Kidney (tissue), 13 donors: ENCODE measurements at regions not wholly inside any gene's neighbourhood (a gene's known extent, or its start where the extent isn't known, plus 50 kb on each side); places are given as distances from the start of the nearest gene placed in this dataset.
"Not testable (repeated sequence)": the region's sequence is repeated elsewhere in the genome, so short reads cannot be mapped to it uniquely, and the experiment has no call there.

Source experiments
- DNase-seq, 5 donors: peaks; one replicate each; pipeline ENCODE4 v3.0.0-alpha.2; 2013 to 2020
- FAIRE-seq: peaks from 2 replicates; lab custom pipeline; 2012; peaks lifted over from hg19 to GRCh38; lab: Jason Lieb, UNC
- H3K27ac ChIP-seq, 2 donors: one replicate each; pipeline ENCODE4 v1.7.0; 2013; ENCODE audit warnings: low read depth in 2 of 2, low read length in 2 of 2, inconsistent platforms in 1 of 2
- H3K27me3 ChIP-seq: one replicate; pipeline ENCODE4 v1.7.1; 2013; ENCODE audit warnings: low read length, inconsistent platforms; ENCODE audit not compliant: control insufficient read depth, insufficient read depth
- H3K36me3 ChIP-seq, 3 donors: one replicate each; pipeline versions ENCODE4 v1.7.0 to v1.7.1; 2013; ENCODE audit warnings: low read length in 3 of 3, control low read depth in 1 of 3, inconsistent platforms in 1 of 3; ENCODE audit not compliant: insufficient read depth in 3 of 3, control insufficient read depth in 2 of 3
- H3K4me1 ChIP-seq, 3 donors: one replicate each; pipeline versions ENCODE4 v1.7.0 to v1.7.1; 2013; ENCODE audit warnings: low read length in 3 of 3, inconsistent platforms in 1 of 3, low read depth in 1 of 3; ENCODE audit not compliant: control insufficient read depth in 2 of 3, insufficient read depth in 2 of 3
- H3K4me3 ChIP-seq, 3 donors: one replicate each; pipeline versions ENCODE4 v1.7.0 to v1.8.1; 2013; ENCODE audit warnings: low read length in 3 of 3, control low read depth in 1 of 3, inconsistent platforms in 1 of 3
- H3K9ac ChIP-seq, 3 donors: one replicate each; pipeline versions ENCODE4 v1.7.0 to v1.7.1; 2013; ENCODE audit warnings: low read length in 3 of 3, control low read depth in 1 of 3, inconsistent platforms in 1 of 3
- H3K9me3 ChIP-seq, 3 donors: one replicate each; pipeline versions ENCODE4 v1.7.0 to v1.7.1; 2013; ENCODE audit warnings: low read length in 3 of 3, control low read depth in 1 of 3, inconsistent platforms in 1 of 3; ENCODE audit not compliant: control insufficient read depth in 2 of 3, insufficient read depth in 1 of 3
- intact Hi-C: fragments of 100-400 bp; cut with DNase I; formaldehyde crosslinking; loops from one replicate; pipeline ENCODE4 v1.11.1; 2022
- TF ChIP-seq, protein P1 (sequence below): IDR thresholded peaks from 3 replicates; pipeline ENCODE4 v1.5.1; 2012; ENCODE audit warnings: mild to moderate bottlenecking, moderate library complexity, borderline replicate concordance; ENCODE audit not compliant: insufficient read depth; ENCODE audit errors: extremely low read depth
- donor health status: control.
- donor health status: control.
- donor health status: control.
- donor health status: control.
- donor health status: control.
- donor health status: DM: yes; HTN: yes; CAD: no.
- donor health status: Normal renal cell carcinoma (clear cell type).

DNA sequence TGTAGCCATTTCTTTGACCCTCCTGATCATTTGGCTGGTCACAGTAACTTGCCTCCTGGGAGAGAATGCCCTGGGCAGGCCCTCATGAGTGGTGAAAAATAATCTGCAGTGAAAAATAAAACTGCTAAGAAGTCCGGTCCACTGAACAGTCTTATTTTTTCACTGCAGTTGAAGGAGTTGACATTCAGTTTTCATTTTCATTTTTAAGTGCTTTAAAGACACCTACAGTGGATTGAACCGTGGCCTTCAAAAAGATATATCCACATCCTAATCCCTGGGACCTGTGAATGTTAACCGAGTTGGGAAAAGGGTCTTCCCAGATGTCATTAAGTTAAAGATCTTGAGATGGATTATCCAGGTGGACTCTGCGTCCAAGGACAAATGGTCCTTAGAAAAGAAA is 153.6 kb upstream of the GRK3 start:
- Histone ChIP-seq H3K4me1 (peaks cover 0 to 2% (median 0%) of the 10 kb centered on the region in 3 donors), H3K9me3 (peaks cover 0 to 3% (median 0%) of the 10 kb centered on the region in 3 donors), H3K27me3 (no peaks in the 10 kb centered on the region), H3K9ac (no peak overlapping the region), H3K4me3 (no peak overlapping the region), H3K27ac (no peak overlapping the region), H3K36me3 (no peaks in the 10 kb centered on the region)
- no peak for DNase-seq
- TF ChIP-seq, protein P1, sequence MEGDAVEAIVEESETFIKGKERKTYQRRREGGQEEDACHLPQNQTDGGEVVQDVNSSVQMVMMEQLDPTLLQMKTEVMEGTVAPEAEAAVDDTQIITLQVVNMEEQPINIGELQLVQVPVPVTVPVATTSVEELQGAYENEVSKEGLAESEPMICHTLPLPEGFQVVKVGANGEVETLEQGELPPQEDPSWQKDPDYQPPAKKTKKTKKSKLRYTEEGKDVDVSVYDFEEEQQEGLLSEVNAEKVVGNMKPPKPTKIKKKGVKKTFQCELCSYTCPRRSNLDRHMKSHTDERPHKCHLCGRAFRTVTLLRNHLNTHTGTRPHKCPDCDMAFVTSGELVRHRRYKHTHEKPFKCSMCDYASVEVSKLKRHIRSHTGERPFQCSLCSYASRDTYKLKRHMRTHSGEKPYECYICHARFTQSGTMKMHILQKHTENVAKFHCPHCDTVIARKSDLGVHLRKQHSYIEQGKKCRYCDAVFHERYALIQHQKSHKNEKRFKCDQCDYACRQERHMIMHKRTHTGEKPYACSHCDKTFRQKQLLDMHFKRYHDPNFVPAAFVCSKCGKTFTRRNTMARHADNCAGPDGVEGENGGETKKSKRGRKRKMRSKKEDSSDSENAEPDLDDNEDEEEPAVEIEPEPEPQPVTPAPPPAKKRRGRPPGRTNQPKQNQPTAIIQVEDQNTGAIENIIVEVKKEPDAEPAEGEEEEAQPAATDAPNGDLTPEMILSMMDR = no peak
- no peak for FAIRE-seq
- intact Hi-C loops = no loop called here

- Histone ChIP-seq H3K4me1 (no peaks in the 10 kb centered on the region), H3K36me3 (no peaks in the 10 kb centered on the region), H3K9ac (no peak overlapping the region), H3K27me3 (no peaks in the 10 kb centered on the region), H3K27ac (no peak overlapping the region), H3K4me3 (no peak overlapping the region), H3K9me3 (peaks cover 0 to 3% (median 0%) of the 10 kb centered on the region in 3 donors)
- intact Hi-C loops = no loop called here
- FAIRE-seq (no peak), DNase-seq (no peak)
- TF ChIP-seq, protein P1 = no peak
These were observed 150.9 kb upstream of the GRK3 start for GRCh38 chr22:25413620-25414019.

- H3K36me3 ChIP-seq, FAIRE-seq, intact Hi-C loops: not testable (repeated sequence)
These were observed 148.7 kb upstream of the GRK3 start for GRCh38 chr22:25415731-25416130.

GRCh38 chr22:25417826-25418225 is 146.6 kb upstream of the GRK3 start:
- FAIRE-seq, H3K4me1 ChIP-seq, H3K9ac ChIP-seq, H3K27ac ChIP-seq, DNase-seq, H3K36me3 ChIP-seq, H3K9me3 ChIP-seq, intact Hi-C loops, H3K4me3 ChIP-seq: not testable (repeated sequence)
- H3K27me3 ChIP-seq = peaks cover 24% of the 10 kb centered on the region

More at GRCh38 chr22:25415731-25416130, 148.7 kb upstream of the GRK3 start:
- H3K9ac ChIP-seq, DNase-seq, H3K27ac ChIP-seq, H3K4me3 ChIP-seq, H3K4me1 ChIP-seq, H3K27me3 ChIP-seq, H3K9me3 ChIP-seq: not testable (repeated sequence)
